ENCODE measurements at regions not wholly inside any gene's neighbourhood (a gene's known extent, or its start where the extent isn't known, plus 50 kb on each side); places are given as distances from the start of the nearest gene placed in this dataset.

GRCh38 chr6:150751296-150751695, 114.2 kb upstream of the MTHFD1L start:
- WGBS: 91% methylated on average over 3 of the region's 3 CpGs
- Histone ChIP-seq H3K27ac (replicated peaks in 1 of 4) (no peak overlapping the region), H3K4me3 (no peak overlapping the region), H3K9me3 (no peaks in the 10 kb centered on the region), H3K4me1 (peaks cover 0 to 6% (median 2%) of the 10 kb centered on the region in 4 donors), H3K36me3 (no peaks in the 10 kb centered on the region), H3K27me3 (no peaks in the 10 kb centered on the region)
- peak; percentile 45 for DNase-seq (ENCODE audit: extremely low spot score)
- intact Hi-C loops (cut with DNase I): no loop called here
- no peak for TF ChIP-seq POLR2AphosphoS5 (IDR thresholded peaks at IDR 0.05)
- no peak for TF ChIP-seq CTCF (IDR thresholded peaks at IDR 0.05)
- no peak for TF ChIP-seq POLR2A (IDR thresholded peaks at IDR 0.05; ENCODE audit: low read depth)
- no peak for TF ChIP-seq EP300 (IDR thresholded peaks at IDR 0.05)

GRCh38 chr6:150752409-150752808, 113.1 kb upstream of the MTHFD1L start:
- Histone ChIP-seq H3K27ac (replicated peaks in 1 of 4) (no peak overlapping the region), H3K4me1 (peaks cover 0 to 6% (median 2%) of the 10 kb centered on the region in 4 donors), H3K36me3 (no peaks in the 10 kb centered on the region), H3K4me3 (no peak overlapping the region), H3K9me3 (no peaks in the 10 kb centered on the region), H3K27me3 (no peaks in the 10 kb centered on the region)
- 75% methylated on average over 2 of the region's 2 CpGs for WGBS
- intact Hi-C loops (cut with DNase I): no loop called here
- TF ChIP-seq POLR2A (IDR thresholded peaks at IDR 0.05; ENCODE audit: low read depth) (no peak), CTCF (IDR thresholded peaks at IDR 0.05) (no peak), EP300 (IDR thresholded peaks at IDR 0.05) (no peak)
- DNase-seq (ENCODE audit: extremely low spot score): peak; percentile 26

GRCh38 chr6:150753371-150754064, 112.0 kb upstream of the MTHFD1L start:
- TF ChIP-seq CTCF (IDR thresholded peaks at IDR 0.05) (no peak), POLR2AphosphoS5 (IDR thresholded peaks at IDR 0.05) (no peak), EP300 (IDR thresholded peaks at IDR 0.05) (no peak), POLR2A (IDR thresholded peaks at IDR 0.05; ENCODE audit: low read depth) (no peak)
- Histone ChIP-seq H3K4me3 (peak overlapping the region in 1 of 4 donors; percentile 11), H3K4me1 (peaks cover 0 to 6% (median 2%) of the 10 kb centered on the region in 4 donors), H3K27me3 (no peaks in the 10 kb centered on the region), H3K36me3 (no peaks in the 10 kb centered on the region), H3K27ac (replicated peaks in 1 of 4) (no peak overlapping the region), H3K9me3 (no peaks in the 10 kb centered on the region)
- 48% methylated on average over 14 of the region's 14 CpGs for WGBS
- no peak for DNase-seq (ENCODE audit: extremely low spot score)
- intact Hi-C loops (cut with DNase I): no loop called here

- TF ChIP-seq CTCF (IDR thresholded peaks at IDR 0.05) (no peak), POLR2AphosphoS5 (IDR thresholded peaks at IDR 0.05) (no peak)
- Histone ChIP-seq H3K9me3 (no peaks in the 10 kb centered on the region), H3K27me3 (no peaks in the 10 kb centered on the region), H3K4me3 (no peak overlapping the region), H3K36me3 (no peaks in the 10 kb centered on the region), H3K27ac (replicated peaks in 1 of 4) (no peak overlapping the region), H3K4me1 (peaks cover 0 to 6% (median 2%) of the 10 kb centered on the region in 4 donors)
- intact Hi-C loops (cut with DNase I): no loop called here
- DNase-seq (ENCODE audit: extremely low spot score): no peak
- 87% methylated on average over 9 of the region's 9 CpGs for WGBS
Measured at GRCh38 chr6:150755042-150755441, 110.5 kb upstream of the MTHFD1L start.

- Histone ChIP-seq H3K4me3 (no peak overlapping the region), H3K4me1 (peaks cover 0 to 6% (median 2%) of the 10 kb centered on the region in 4 donors), H3K9me3 (no peaks in the 10 kb centered on the region), H3K27me3 (no peaks in the 10 kb centered on the region), H3K36me3 (no peaks in the 10 kb centered on the region), H3K27ac (replicated peaks in 1 of 4) (peak overlapping the region in 1 of 4 donors; percentile 1)
- WGBS: 86% methylated on average over 10 of the region's 10 CpGs
- no peak for TF ChIP-seq POLR2A (IDR thresholded peaks at IDR 0.05; ENCODE audit: low read depth)
- intact Hi-C loops (cut with DNase I): no loop called here
- DNase-seq (ENCODE audit: extremely low spot score): no peak
Measured at GRCh38 chr6:150755524-150755923, 110.0 kb upstream of the MTHFD1L start.
